ENCODE measurements at regions not wholly inside any gene's neighbourhood (a gene's known extent, or its start where the extent isn't known, plus 50 kb on each side); places are given as distances from the start of the nearest gene placed in this dataset.
A peak's percentile ranks its signal among the peaks of the same experiment; 100 is the strongest.

GRCh38 chr5:3654515-3654914 lies 58.9 kb downstream of the IRX1 start:
- DNase-seq = no peak

GRCh38 chr5:3656803-3657202 lies 61.2 kb downstream of the IRX1 start:
- no peak for DNase-seq

- DNase-seq = peak; percentile 69
These were observed 61.9 kb downstream of the IRX1 start for GRCh38 chr5:3657364-3658022.

- DNase-seq = no peak
These were observed 63.3 kb downstream of the IRX1 start for GRCh38 chr5:3658929-3659328.

- DNase-seq = no peak
These were observed 64.3 kb downstream of the IRX1 start for GRCh38 chr5:3659907-3660306.

- DNase-seq = no peak
These were observed 65.0 kb downstream of the IRX1 start for GRCh38 chr5:3660630-3661029.

- no peak for DNase-seq
These were observed 66.2 kb downstream of the IRX1 start for GRCh38 chr5:3661755-3662296.

- DNase-seq = no peak
These were observed 66.7 kb downstream of the IRX1 start for GRCh38 chr5:3662344-3662743.

GRCh38 chr5:3671337-3671736 lies 75.7 kb downstream of the IRX1 start:
- peak; percentile 45 for DNase-seq

- DNase-seq = no peak
These were observed 83.2 kb downstream of the IRX1 start for GRCh38 chr5:3678801-3679200.

GRCh38 chr5:3680821-3681220 lies 85.2 kb downstream of the IRX1 start:
- DNase-seq = no peak

GRCh38 chr5:3684118-3684517 lies 88.5 kb downstream of the IRX1 start:
- no peak for DNase-seq

GRCh38 chr5:3684771-3685354 lies 89.2 kb downstream of the IRX1 start:
- DNase-seq = no peak

- DNase-seq = no peak
These were observed 99.2 kb downstream of the IRX1 start for GRCh38 chr5:3694819-3695218.

GRCh38 chr5:3695818-3696217 lies 100.2 kb downstream of the IRX1 start:
- DNase-seq = no peak

GRCh38 chr5:3698412-3698811 lies 102.8 kb downstream of the IRX1 start:
- no peak for DNase-seq

GRCh38 chr5:3701694-3702093 lies 106.1 kb downstream of the IRX1 start:
- no peak for DNase-seq

- no peak for DNase-seq
These were observed 109.0 kb downstream of the IRX1 start for GRCh38 chr5:3704661-3705060.

- peak; percentile 24 for DNase-seq
These were observed 113.6 kb downstream of the IRX1 start for GRCh38 chr5:3709068-3709716.

- DNase-seq = peak; percentile 20
These were observed 114.2 kb downstream of the IRX1 start for GRCh38 chr5:3709717-3710348.

GRCh38 chr5:3715062-3715461 lies 119.4 kb downstream of the IRX1 start:
- DNase-seq = no peak

- no peak for DNase-seq
These were observed 134.0 kb downstream of the IRX1 start for GRCh38 chr5:3729631-3730030.

GRCh38 chr5:3734632-3735031 lies 139.0 kb downstream of the IRX1 start:
- no peak for DNase-seq

- DNase-seq = no peak
These were observed 140.8 kb downstream of the IRX1 start for GRCh38 chr5:3736466-3736865.

All from eye (tissue), 1 donor.